PC-9 (cell line): ENCODE measurements at regions not wholly inside any gene's neighbourhood (a gene's known extent, or its start where the extent isn't known, plus 50 kb on each side); places are given as distances from the start of the nearest gene placed in this dataset.

Experiments
- BruUV-seq: library from RNA; stranded (reverse); fragments of 400-500 nt; replicated peaks from 2 replicates; lab custom pipeline; 2021; lab: Mats Ljungman, UMichigan
- CTCF ChIA-PET: fragments of 300-600 bp; sonication (Branson Sonifier 250); formaldehyde crosslinking; loops from one replicate; lab custom pipeline; 2022; ENCODE audit warnings: antibody characterized with exemption; lab: Charles Lee
- POLR2A ChIA-PET: fragments of 300-600 bp; sonication (Branson Sonifier 250); formaldehyde crosslinking; loops from one replicate; lab custom pipeline; 2022; ENCODE audit warnings: antibody characterized with exemption; ENCODE audit not compliant: unreplicated experiment; lab: Charles Lee
- DNase-seq, 2 experiments: peaks; one replicate each; pipeline versions ENCODE4 v3.0.0 to v3.0.0-alpha.2; 2015 to 2022; ENCODE audit warnings: mixed read lengths in 1 of 2
- H2AFZ ChIP-seq: fragments of 200-600 bp; sonication (generic); 2 replicates; pipeline ENCODE4 v1.8.1; 2017; ENCODE audit warnings: antibody characterized with exemption
- H3F3A ChIP-seq: fragments of 200-600 bp; sonication (generic); 2 replicates; pipeline ENCODE4 v1.8.1; 2017; ENCODE audit warnings: antibody characterized with exemption, mild to moderate bottlenecking, low read depth; ENCODE audit not compliant: insufficient read depth
- H3K27ac ChIP-seq: fragments of 200-600 bp; sonication (generic); 2 replicates; pipeline ENCODE4 v1.6.1; 2016; ENCODE audit warnings: mixed run types
- H3K27me3 ChIP-seq: fragments of 200-600 bp; sonication (generic); 2 replicates; pipeline ENCODE4 v1.6.1; 2016; ENCODE audit warnings: low read depth, mixed run types; ENCODE audit not compliant: insufficient read depth
- H3K36me3 ChIP-seq: fragments of 200-600 bp; sonication (generic); 2 replicates; pipeline ENCODE4 v1.6.1; 2016; ENCODE audit warnings: low read depth, mixed run types
- H3K4me1 ChIP-seq: fragments of 200-600 bp; sonication (generic); replicated peaks from 2 replicates; pipeline ENCODE4 v1.6.1; 2016; ENCODE audit warnings: mixed run types; ENCODE audit not compliant: insufficient read depth
- H3K4me2 ChIP-seq: fragments of 200-600 bp; sonication (generic); 2 replicates; pipeline ENCODE4 v1.6.1; 2017; ENCODE audit warnings: mixed run types
- H3K4me3 ChIP-seq: fragments of 200-600 bp; sonication (generic); 2 replicates; pipeline ENCODE4 v1.6.1; 2016; ENCODE audit warnings: mixed run types
- H3K79me2 ChIP-seq: fragments of 200-600 bp; sonication (generic); 2 replicates; pipeline ENCODE4 v1.6.1; 2017; ENCODE audit warnings: low read depth, mixed run types
- H3K9me2 ChIP-seq: fragments of 200-600 bp; sonication (generic); 2 replicates; pipeline ENCODE4 v1.8.1; 2017; ENCODE audit warnings: mild to moderate bottlenecking; ENCODE audit not compliant: insufficient read depth
- H3K9me3 ChIP-seq: fragments of 200-600 bp; sonication (generic); 2 replicates; pipeline ENCODE4 v1.8.1; 2016; ENCODE audit warnings: low read depth; ENCODE audit not compliant: insufficient read depth
- H4K20me1 ChIP-seq: fragments of 200-600 bp; sonication (generic); 2 replicates; pipeline ENCODE4 v1.8.1; 2017; ENCODE audit not compliant: insufficient read depth
- EZH2 ChIP-seq: fragments of 200-600 bp; sonication (generic); IDR thresholded peaks from 2 replicates; pipeline ENCODE4 v1.8.0; 2017; ENCODE audit warnings: antibody characterized with exemption, low read depth
- intact Hi-C: fragments of 100-400 bp; cut with micrococcal nuclease; formaldehyde crosslinking; loops from one replicate; pipeline ENCODE4 v1.10.0; 2022; ENCODE audit not compliant: unreplicated experiment
- TF ChIP-seq, protein P1 (sequence below): fragments of 200-600 bp; sonication (generic); conservative IDR thresholded peaks from 2 replicates; pipeline ENCODE4 v1.6.1; 2017; ENCODE audit warnings: mixed run types, antibody characterized with exemption, mild to moderate bottlenecking, moderate library complexity

DNA sequence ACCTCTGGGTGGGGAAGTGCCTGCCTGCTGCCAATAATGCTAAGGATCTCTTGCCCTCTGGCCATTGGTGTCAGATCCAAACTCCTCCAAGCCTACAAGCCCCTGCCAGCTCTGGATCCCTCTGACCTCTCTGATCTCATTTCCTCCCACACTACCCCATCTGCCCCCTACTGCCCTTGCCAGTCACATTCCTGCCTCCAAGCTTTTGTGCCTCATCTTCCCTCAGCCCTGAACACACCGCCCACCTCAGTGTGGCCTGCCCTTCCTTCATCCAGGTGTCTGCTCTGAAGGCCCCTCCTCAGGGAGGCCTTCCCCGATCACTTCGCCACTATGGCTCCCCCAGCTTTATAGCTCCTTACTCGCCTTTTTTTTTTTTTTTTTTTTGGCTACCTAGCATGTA lies 161.0 kb upstream of the GLI2 start:
- Histone ChIP-seq H4K20me1 (no peaks in the 10 kb centered on the region), H3K4me1 (no peaks in the 10 kb centered on the region), H3K9me3 (no peaks in the 10 kb centered on the region), H2AFZ (no peak overlapping the region), H3K79me2 (no peaks in the 10 kb centered on the region), H3F3A (no peaks in the 10 kb centered on the region), H3K36me3 (no peaks in the 10 kb centered on the region), H3K4me3 (no peak overlapping the region), H3K27me3 (peaks cover 10% of the 10 kb centered on the region; the same call in 1 of the 2 replicates), H3K9me2 (no peaks in the 10 kb centered on the region), H3K4me2 (no peak overlapping the region), H3K27ac (no peak overlapping the region)
- intact Hi-C loops: no loop called here
- ChIA-PET POLR2A (no interaction called here), CTCF (no interaction called here)
- TF ChIP-seq EZH2: no peak
- TF ChIP-seq, protein P1, sequence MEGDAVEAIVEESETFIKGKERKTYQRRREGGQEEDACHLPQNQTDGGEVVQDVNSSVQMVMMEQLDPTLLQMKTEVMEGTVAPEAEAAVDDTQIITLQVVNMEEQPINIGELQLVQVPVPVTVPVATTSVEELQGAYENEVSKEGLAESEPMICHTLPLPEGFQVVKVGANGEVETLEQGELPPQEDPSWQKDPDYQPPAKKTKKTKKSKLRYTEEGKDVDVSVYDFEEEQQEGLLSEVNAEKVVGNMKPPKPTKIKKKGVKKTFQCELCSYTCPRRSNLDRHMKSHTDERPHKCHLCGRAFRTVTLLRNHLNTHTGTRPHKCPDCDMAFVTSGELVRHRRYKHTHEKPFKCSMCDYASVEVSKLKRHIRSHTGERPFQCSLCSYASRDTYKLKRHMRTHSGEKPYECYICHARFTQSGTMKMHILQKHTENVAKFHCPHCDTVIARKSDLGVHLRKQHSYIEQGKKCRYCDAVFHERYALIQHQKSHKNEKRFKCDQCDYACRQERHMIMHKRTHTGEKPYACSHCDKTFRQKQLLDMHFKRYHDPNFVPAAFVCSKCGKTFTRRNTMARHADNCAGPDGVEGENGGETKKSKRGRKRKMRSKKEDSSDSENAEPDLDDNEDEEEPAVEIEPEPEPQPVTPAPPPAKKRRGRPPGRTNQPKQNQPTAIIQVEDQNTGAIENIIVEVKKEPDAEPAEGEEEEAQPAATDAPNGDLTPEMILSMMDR: no peak
- no peak for DNase-seq
- no TSS peak for BruUV-seq

DNA sequence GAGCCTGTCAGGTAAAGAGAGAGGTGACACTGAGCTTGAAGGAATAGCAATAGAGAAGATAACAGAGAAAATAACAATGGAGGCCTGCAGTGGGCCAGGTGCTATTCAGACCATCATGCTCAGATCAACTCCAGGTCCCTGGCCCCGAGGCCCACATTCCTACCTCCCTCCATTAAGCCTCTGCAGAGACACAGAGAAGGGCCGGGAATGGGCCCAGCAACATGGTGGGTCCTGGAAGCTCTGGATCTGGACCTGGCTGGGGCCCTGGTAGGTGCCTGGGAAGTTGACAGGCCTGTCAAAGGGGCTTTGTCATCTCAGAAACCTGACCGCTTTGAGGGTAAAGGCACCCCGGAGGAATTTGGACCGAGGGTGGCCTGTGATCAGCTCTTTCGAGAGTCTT lies 159.7 kb upstream of the GLI2 start:
- CTCF ChIA-PET: no interaction called here
- peaks cover 10% of the 10 kb centered on the region; the same call in 1 of the 2 replicates for H3K27me3 ChIP-seq

DNA sequence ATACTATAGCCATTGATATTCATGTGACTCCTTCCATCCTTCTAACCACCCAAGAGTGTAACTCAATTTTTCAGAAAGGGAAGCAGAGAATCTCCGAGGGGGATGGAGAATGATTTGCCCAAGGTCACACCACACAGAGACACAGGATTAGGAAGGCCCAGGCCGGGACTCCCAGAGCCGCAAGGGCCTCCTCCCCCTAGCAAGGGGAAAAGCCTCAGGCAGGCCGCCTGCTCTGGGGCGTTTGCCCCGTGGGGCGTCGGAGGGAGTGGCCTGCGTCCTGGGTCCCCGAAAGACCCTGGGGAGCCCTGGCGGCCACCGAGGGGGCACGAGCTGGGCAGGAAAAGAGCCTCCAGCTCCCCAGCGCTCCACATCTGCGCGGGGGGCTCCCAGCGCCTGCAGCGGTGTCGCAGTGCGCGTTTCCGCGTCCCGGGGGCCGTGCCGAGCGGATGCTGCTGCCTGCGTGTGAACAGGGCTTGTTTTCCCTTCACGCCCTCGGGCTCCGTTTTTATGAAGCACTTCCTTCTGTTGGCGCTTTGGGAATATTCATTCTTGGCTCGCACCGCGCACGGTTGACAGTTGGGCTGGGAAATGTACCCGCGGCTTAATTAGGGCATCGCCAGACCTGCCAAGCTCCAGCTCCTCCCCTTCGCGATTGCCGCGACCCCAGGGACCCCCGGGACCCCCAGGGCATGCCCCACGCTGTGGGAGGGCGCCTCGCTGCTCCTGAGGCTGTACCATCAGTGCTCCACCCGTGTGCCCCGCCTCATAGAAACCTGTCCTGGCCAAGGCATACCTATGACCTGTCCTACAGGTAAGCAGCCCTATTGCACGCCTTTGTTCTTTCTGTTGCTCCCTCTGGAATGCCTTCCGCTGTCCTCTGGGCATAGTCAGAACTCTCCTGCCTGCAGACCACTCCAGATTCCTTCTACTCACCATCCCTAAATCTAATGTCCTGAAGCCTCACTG lies 158.9 kb upstream of the GLI2 start:
- H3K4me1 ChIP-seq: no peaks in the 10 kb centered on the region
- H3F3A ChIP-seq: no peaks in the 10 kb centered on the region
- H3K36me3 ChIP-seq: no peaks in the 10 kb centered on the region
- no peaks in the 10 kb centered on the region for H3K79me2 ChIP-seq
- CTCF ChIA-PET: no interaction called here
- peak overlapping the region; percentile 62 for H3K4me2 ChIP-seq
- peaks cover 7% of the 10 kb centered on the region; the same call in 1 of the 2 replicates for H3K27me3 ChIP-seq
- no peak overlapping the region for H3K27ac ChIP-seq
- no peaks in the 10 kb centered on the region for H4K20me1 ChIP-seq
- H2AFZ ChIP-seq: no peak overlapping the region
- POLR2A ChIA-PET: no interaction called here
- DNase-seq: peak; percentile 39 to 57
- intact Hi-C loops: no loop called here
- H3K9me3 ChIP-seq: no peaks in the 10 kb centered on the region
- TF ChIP-seq EZH2: no peak
- TF ChIP-seq, protein P1: no peak
- no TSS peak for BruUV-seq
- peak overlapping the region; percentile 27; the same call in 1 of the 2 replicates for H3K4me3 ChIP-seq
- H3K9me2 ChIP-seq: no peaks in the 10 kb centered on the region

More for the DNA sequence above, 159.7 kb upstream of the GLI2 start:
- DNase-seq: no peak
- no TSS peak for BruUV-seq
- H3K4me3 ChIP-seq: no peak overlapping the region
- intact Hi-C loops: no loop called here
- no peaks in the 10 kb centered on the region for H3K4me1 ChIP-seq
- no peak overlapping the region for H3K4me2 ChIP-seq
- POLR2A ChIA-PET: interaction anchor here (0.6 kb wide), 1 partner anchor 1153 kb away, joined by 4 read pairs; no protein-coding TSS in a partner anchor
- no peak overlapping the region for H3K27ac ChIP-seq
- no peaks in the 10 kb centered on the region for H4K20me1 ChIP-seq
- no peaks in the 10 kb centered on the region for H3K9me2 ChIP-seq
- H3K36me3 ChIP-seq: no peaks in the 10 kb centered on the region
- TF ChIP-seq, protein P1: no peak
- TF ChIP-seq EZH2: no peak
- no peak overlapping the region for H2AFZ ChIP-seq
- no peaks in the 10 kb centered on the region for H3K9me3 ChIP-seq
- H3K79me2 ChIP-seq: no peaks in the 10 kb centered on the region
- no peaks in the 10 kb centered on the region for H3F3A ChIP-seq
